Right lobe of liver (tissue), 6 donors: ENCODE measurements at regions not wholly inside any gene's neighbourhood (a gene's known extent, or its start where the extent isn't known, plus 50 kb on each side); places are given as distances from the start of the nearest gene placed in this dataset.

ENCODE experiments used
- ATAC-seq, 4 donors: fragments of 200-7000 bp; cut with Tn5 transposase; one replicate each; pipeline ENCODE4 v1.9.1; 2020; ENCODE audit warnings: mild to moderate bottlenecking in 4 of 4, moderate library complexity in 4 of 4
- DNase-seq, 3 donors: peaks; one replicate each; pipeline ENCODE4 v3.0.0-alpha.2; 2020
- H3K27ac ChIP-seq, 3 donors: fragments of 200-600 bp; one replicate each; pipeline ENCODE4 v1.8.0; 2022
- H3K27me3 ChIP-seq, 2 donors: fragments of 200-600 bp; one replicate each; pipeline ENCODE4 v1.8.0; 2022
- H3K36me3 ChIP-seq, 4 donors: fragments of 200-600 bp; sonication (generic) in 1 of 4; one replicate each; pipeline versions ENCODE4 v1.5.1 to v1.8.0; 2017 to 2022; ENCODE audit warnings: control low read depth in 1 of 4
- H3K4me1 ChIP-seq, 4 donors: fragments of 200-600 bp; sonication (generic) in 1 of 4; one replicate each; pipeline versions ENCODE4 v1.5.1 to v1.8.0; 2017 to 2022; ENCODE audit warnings: control low read depth in 1 of 4
- H3K4me3 ChIP-seq, 3 donors: fragments of 200-600 bp; one replicate each; pipeline ENCODE4 v1.8.0; 2022
- H3K9me3 ChIP-seq, 4 donors: fragments of 200-600 bp; sonication (generic) in 1 of 4; one replicate each; pipeline versions ENCODE4 v1.5.1 to v1.8.0; 2017 to 2022; ENCODE audit warnings: control low read depth in 1 of 4
- CTCF ChIP-seq, 4 donors: fragments of 200-600 bp in 3 of 4; fragments of 450-650 bp in 1 of 4; IDR thresholded peaks; one replicate each; pipeline versions ENCODE4 v1.5.1 to v1.8.0; 2016 to 2022; ENCODE audit warnings: antibody characterized with exemption in 4 of 4, mild to moderate bottlenecking in 2 of 4
- POLR2A ChIP-seq: fragments of 450-650 bp; IDR thresholded peaks from one replicate; pipeline ENCODE4 v1.6.1; 2017; ENCODE audit warnings: antibody characterized with exemption, mild to moderate bottlenecking
- WGBS: methylation state at CpG from one replicate; pipeline ENCODE4 v1.1.6; 2018; ENCODE audit warnings: low coverage, low lambda C conversion rate; ENCODE audit not compliant: insufficient coverage; ENCODE audit errors: missing lambda C conversion rate; 5-methylcytosine and 5-hydroxymethylcytosine counted together
- intact Hi-C, 2 donors: fragments of 100-400 bp; cut with DNase I; formaldehyde crosslinking; loops; one replicate each; pipeline versions ENCODE4 v1.11.2 to v1.14.1; 2022
- donor health status: DM: no; HTN: yes; CAD: no.
- donor health status: DM: no; HTN: no; CAD: no.
- donor health status: DM: no; HTN: no; CAD: no.
- donor health status: DM: no; HTN: yes; CAD: no.
- donor health status: DM: no; HTN: yes; CAD: no.

- no peaks in the 10 kb centered on the region for H3K4me1 ChIP-seq
- no peaks in the 10 kb centered on the region for H3K27me3 ChIP-seq
- no peaks in the 10 kb centered on the region for H3K9me3 ChIP-seq
- intact Hi-C loops = no loop called here
- no peaks in the 10 kb centered on the region for H3K36me3 ChIP-seq
- no peak overlapping the region for H3K4me3 ChIP-seq
- TF ChIP-seq POLR2A (no peak), CTCF (IDR thresholded peaks at IDR 0.05) (no peak)
- DNase-seq (no peak), ATAC-seq (no peak)
- WGBS = 65% methylated on average over 7 of the region's 8 CpGs
- no peak overlapping the region for H3K27ac ChIP-seq
Measured at GRCh38 chr3:20323307-20323927, 137.4 kb upstream of the SGO1 start.

DNA sequence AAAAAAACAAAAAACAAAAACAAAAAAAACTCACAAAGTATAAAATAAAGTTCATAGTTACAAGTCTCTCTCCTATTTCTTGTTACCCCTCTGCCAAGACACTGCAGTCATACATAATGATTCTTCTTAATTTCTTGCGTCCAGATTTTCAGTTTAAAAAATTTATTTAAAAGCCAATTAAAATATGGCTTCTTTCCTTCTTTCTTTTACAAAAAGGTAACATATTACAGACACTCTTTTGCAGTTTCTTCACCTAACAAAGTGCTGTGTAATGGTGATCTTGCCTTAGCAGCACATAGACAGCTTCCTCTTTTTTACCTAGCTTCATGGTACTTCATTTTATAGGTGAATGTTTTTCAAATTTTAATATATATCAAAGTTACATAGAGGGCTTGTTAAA is 136.1 kb upstream of the SGO1 start:
- ATAC-seq = no peak
- H3K4me1 ChIP-seq = peaks cover 0 to 6% (median 0%) of the 10 kb centered on the region in 4 donors
- TF ChIP-seq CTCF (IDR thresholded peaks at IDR 0.05) = no peak
- TF ChIP-seq POLR2A = no peak
- no peak overlapping the region for H3K4me3 ChIP-seq
- H3K27ac ChIP-seq = no peak overlapping the region
- no peaks in the 10 kb centered on the region for H3K36me3 ChIP-seq
- H3K9me3 ChIP-seq = no peaks in the 10 kb centered on the region
- 73% methylated on average over 1 of the region's 1 CpG for WGBS
- H3K27me3 ChIP-seq = no peaks in the 10 kb centered on the region
- intact Hi-C loops = no loop called here
- DNase-seq = no peak

DNA sequence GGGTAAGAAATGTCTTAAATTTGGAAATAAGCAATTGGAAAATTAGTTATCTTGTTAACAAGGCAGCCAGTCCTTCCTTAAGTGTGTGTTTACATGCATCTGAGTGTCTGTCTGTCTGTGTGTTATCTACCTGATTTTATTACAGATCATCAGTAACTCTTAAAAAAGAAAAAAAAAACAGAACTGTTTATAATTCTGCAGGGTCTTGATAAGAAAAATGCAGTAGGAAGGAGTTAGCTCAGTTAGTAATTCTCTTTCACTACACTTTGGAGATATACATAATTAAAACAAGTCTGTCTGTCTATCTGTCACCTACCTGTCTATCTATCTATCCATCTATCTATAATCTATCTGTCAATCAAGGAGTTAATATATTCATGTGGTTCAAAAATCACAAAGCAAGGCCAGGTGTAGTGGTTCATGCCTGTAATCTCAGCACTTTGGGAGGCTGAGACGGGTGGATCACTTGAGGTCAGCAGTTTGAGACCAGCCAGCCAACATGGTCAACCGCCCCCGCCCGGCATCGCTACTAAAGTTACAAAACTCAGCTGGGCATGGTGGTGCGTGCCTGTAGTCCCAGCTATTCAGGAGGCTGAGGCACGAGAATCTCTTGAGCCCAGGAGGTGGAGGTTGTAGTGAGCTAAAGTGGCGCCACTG is 135.5 kb upstream of the SGO1 start:
- 81% methylated on average over 6 of the region's 8 CpGs for WGBS
- TF ChIP-seq POLR2A (no peak), CTCF (IDR thresholded peaks at IDR 0.05) (no peak)
- H3K9me3 ChIP-seq = no peaks in the 10 kb centered on the region
- intact Hi-C loops = no loop called here
- DNase-seq (no peak), ATAC-seq (no peak)
- H3K4me1 ChIP-seq = peaks cover 0 to 6% (median 0%) of the 10 kb centered on the region in 4 donors
- H3K27ac ChIP-seq = no peak overlapping the region
- no peak overlapping the region for H3K4me3 ChIP-seq
- no peaks in the 10 kb centered on the region for H3K36me3 ChIP-seq
- no peaks in the 10 kb centered on the region for H3K27me3 ChIP-seq

DNA sequence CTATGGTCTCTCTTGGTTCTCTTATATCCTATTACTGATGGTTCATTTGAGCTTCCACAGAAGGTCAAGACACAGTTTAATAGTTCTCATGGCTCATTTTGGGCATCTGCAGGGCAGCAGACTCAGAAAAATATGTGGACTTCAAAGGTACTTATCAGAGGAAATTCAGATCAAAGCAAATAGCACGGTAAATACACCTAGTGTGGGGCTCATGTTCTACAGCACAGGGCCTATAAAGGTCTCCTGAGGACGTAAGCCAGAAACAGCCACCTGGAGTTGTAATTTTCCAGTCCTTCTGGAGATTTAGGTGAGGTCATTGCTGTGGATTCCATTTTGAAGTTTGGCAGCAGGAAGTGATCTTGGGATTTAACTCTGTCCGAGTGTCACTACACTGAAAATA is 134.5 kb upstream of the SGO1 start:
- Histone ChIP-seq H3K9me3 (no peaks in the 10 kb centered on the region), H3K36me3 (no peaks in the 10 kb centered on the region), H3K27ac (no peak overlapping the region), H3K4me1 (peaks cover 0 to 6% (median 0%) of the 10 kb centered on the region in 4 donors), H3K4me3 (no peak overlapping the region), H3K27me3 (no peaks in the 10 kb centered on the region)
- 37% methylated on average over 3 of the region's 3 CpGs for WGBS
- TF ChIP-seq POLR2A = no peak
- TF ChIP-seq CTCF (IDR thresholded peaks at IDR 0.05) = no peak
- DNase-seq (no peak), ATAC-seq (no peak)
- intact Hi-C loops = no loop called here
